Mesothelial cell of epicardium (in vitro differentiated cells): ENCODE measurements at regions not wholly inside any gene's neighbourhood (a gene's known extent, or its start where the extent isn't known, plus 50 kb on each side); places are given as distances from the start of the nearest gene placed in this dataset.
A peak's percentile ranks its signal among the peaks of the same experiment; 100 is the strongest.
"Not testable (repeated sequence)": the region's sequence is repeated elsewhere in the genome, so short reads cannot be mapped to it uniquely, and the experiment has no call there.

Experiments used
- DNase-seq, 2 experiments: peaks; one replicate each; pipeline ENCODE4 v3.0.0; 2021; ENCODE audit warnings: low spot score in 2 of 2; ENCODE audit not compliant: unreplicated experiment in 2 of 2
- H3K27ac Mint-ChIP-seq: 2 replicates; pipeline ENCODE4 v1.8.0; 2021; ENCODE audit warnings: mixed read lengths
- H3K27me3 Mint-ChIP-seq: 2 replicates; pipeline ENCODE4 v1.8.0; 2021; ENCODE audit warnings: low read depth, mixed read lengths
- H3K36me3 Mint-ChIP-seq: 2 replicates; pipeline ENCODE4 v1.8.0; 2021; ENCODE audit warnings: mixed read lengths
- H3K4me1 Mint-ChIP-seq: 2 replicates; pipeline ENCODE4 v1.8.0; 2021; ENCODE audit warnings: mixed read lengths
- H3K4me3 Mint-ChIP-seq: 2 replicates; pipeline ENCODE4 v1.8.0; 2021; ENCODE audit warnings: mild to moderate bottlenecking, moderate library complexity, mixed read lengths
- H3K9me3 Mint-ChIP-seq: 2 replicates; pipeline ENCODE4 v1.8.0; 2021; ENCODE audit warnings: mixed read lengths
- TF ChIP-seq, protein P1 (sequence below): fragments of 200-600 bp; sonication (generic); IDR thresholded peaks from one replicate; pipeline ENCODE4 v1.5.0; 2021; ENCODE audit warnings: antibody characterized with exemption; ENCODE audit not compliant: unreplicated experiment

DNA sequence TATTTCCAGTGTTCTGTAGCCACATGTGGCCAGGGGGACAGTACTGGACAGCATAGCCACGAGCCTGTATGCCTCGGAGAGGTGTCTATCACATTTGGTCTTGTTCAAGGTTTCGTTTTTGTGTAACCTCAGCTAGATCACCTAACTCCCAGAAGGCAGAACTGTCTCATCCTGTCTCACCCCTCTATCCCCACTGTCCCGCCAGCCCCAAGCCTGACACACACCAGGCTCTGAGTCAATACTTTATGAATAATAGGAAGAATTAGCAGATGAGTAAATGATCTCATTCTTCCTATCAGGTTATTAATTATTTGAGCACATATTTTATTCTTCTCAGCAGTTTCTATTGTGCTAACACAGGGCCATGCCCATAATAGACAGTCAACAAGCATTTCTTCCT lies 132.2 kb downstream of the NUFIP1 start:
- no peak overlapping the region for H3K27ac Mint-ChIP-seq
- no peaks in the 10 kb centered on the region for H3K36me3 Mint-ChIP-seq
- no peaks in the 10 kb centered on the region for H3K9me3 Mint-ChIP-seq
- H3K27me3 Mint-ChIP-seq = no peaks in the 10 kb centered on the region
- TF ChIP-seq, protein P1, sequence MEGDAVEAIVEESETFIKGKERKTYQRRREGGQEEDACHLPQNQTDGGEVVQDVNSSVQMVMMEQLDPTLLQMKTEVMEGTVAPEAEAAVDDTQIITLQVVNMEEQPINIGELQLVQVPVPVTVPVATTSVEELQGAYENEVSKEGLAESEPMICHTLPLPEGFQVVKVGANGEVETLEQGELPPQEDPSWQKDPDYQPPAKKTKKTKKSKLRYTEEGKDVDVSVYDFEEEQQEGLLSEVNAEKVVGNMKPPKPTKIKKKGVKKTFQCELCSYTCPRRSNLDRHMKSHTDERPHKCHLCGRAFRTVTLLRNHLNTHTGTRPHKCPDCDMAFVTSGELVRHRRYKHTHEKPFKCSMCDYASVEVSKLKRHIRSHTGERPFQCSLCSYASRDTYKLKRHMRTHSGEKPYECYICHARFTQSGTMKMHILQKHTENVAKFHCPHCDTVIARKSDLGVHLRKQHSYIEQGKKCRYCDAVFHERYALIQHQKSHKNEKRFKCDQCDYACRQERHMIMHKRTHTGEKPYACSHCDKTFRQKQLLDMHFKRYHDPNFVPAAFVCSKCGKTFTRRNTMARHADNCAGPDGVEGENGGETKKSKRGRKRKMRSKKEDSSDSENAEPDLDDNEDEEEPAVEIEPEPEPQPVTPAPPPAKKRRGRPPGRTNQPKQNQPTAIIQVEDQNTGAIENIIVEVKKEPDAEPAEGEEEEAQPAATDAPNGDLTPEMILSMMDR = no peak
- H3K4me3 Mint-ChIP-seq = no peak overlapping the region
- no peak for DNase-seq
- H3K4me1 Mint-ChIP-seq = peaks cover 5% of the 10 kb centered on the region

DNA sequence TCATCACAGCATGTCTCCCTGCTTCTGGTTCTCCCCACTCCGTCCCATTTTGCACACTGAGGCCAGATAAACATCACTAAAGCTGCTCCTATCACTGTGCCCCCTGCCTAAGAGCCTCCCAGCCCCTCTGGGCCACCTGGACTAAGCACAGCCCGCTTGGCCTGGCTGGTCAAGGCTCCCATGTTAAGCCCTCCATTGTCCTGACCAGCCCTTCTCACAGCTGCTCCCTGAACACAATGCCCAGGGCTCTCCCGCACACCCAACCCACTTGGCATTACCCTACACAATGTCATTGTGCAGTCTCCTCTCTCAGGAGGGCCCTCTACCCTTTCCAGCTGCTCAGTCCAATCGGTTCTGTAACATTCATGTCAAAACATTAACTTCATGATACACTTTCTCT lies 133.4 kb downstream of the NUFIP1 start:
- no peak for DNase-seq
- no peak overlapping the region for H3K4me3 Mint-ChIP-seq
- H3K36me3 Mint-ChIP-seq = no peaks in the 10 kb centered on the region
- H3K4me1 Mint-ChIP-seq = peaks cover 5% of the 10 kb centered on the region
- no peak overlapping the region for H3K27ac Mint-ChIP-seq
- no peaks in the 10 kb centered on the region for H3K27me3 Mint-ChIP-seq
- no peaks in the 10 kb centered on the region for H3K9me3 Mint-ChIP-seq
- TF ChIP-seq, protein P1 = no peak

DNA sequence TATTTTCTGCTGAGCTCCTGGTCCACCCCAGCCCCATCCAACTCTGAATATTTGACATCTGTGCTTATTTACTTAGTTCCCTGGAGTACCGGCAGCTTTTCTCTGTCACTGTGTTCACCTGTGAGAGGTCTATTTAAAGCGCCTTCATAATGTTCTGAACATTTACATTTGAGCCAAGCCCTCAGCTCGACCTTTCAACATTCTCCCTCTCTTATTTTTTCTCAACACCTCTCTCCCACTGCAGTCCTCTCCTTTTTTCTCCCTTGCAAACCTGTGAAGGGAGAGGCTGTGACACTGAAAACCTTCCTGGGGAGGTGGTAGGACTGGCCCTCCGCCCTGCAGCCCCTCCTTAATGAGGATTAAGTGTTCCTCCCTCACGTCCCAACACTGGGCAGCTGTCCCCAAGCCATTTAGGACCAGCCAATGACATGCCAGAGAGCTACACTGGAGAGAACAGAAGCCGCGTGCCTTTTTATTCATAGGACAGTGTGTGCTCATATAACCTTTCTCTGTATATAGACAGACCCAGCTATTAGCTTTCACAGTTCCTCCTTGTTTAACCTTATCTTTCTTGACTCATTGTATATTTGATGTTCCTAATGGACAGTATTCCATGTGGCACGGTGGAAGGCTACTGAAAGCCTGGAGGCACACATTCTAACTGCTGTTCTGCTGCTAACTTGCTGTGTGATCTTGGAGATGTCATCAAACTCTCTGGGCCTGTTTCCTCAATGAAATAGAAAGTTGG lies 134.8 kb downstream of the NUFIP1 start:
- no peaks in the 10 kb centered on the region for H3K9me3 Mint-ChIP-seq
- no peak for DNase-seq
- H3K27ac Mint-ChIP-seq = no peak overlapping the region
- H3K4me3 Mint-ChIP-seq = no peak overlapping the region
- H3K36me3 Mint-ChIP-seq = no peaks in the 10 kb centered on the region
- H3K27me3 Mint-ChIP-seq = no peaks in the 10 kb centered on the region
- TF ChIP-seq, protein P1 = no peak
- H3K4me1 Mint-ChIP-seq = peaks cover 7% of the 10 kb centered on the region

DNA sequence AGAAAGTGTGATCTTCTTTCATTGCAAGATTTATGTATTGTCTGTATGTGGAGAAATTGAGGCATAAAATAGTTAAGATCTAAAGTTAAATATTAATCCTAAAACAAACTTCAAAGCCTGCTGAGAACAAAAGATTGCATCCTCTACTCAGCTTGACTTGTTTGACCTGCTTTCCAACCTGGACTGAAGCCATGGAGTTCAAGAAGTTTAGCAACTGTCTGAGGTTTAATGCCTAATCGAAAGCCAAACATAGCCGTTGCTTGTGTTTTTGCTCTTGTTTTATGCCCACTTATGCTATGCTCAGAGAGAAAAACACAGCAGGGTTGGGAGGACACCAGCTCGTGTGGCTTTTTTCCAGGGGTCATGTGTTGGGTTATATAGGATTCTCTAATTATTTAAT lies 135.6 kb downstream of the NUFIP1 start:
- H3K4me1 Mint-ChIP-seq = peaks cover 14% of the 10 kb centered on the region
- no peaks in the 10 kb centered on the region for H3K36me3 Mint-ChIP-seq
- no peaks in the 10 kb centered on the region for H3K9me3 Mint-ChIP-seq
- no peak overlapping the region for H3K27ac Mint-ChIP-seq
- H3K27me3 Mint-ChIP-seq = no peaks in the 10 kb centered on the region
- no peak overlapping the region for H3K4me3 Mint-ChIP-seq
- no peak for DNase-seq
- TF ChIP-seq, protein P1 = no peak

- Mint-ChIP-seq H3K36me3 (no peaks in the 10 kb centered on the region), H3K4me1 (peaks cover 10% of the 10 kb centered on the region), H3K27ac (peak overlapping the region; percentile 35), H3K27me3 (no peaks in the 10 kb centered on the region), H3K4me3 (no peak overlapping the region), H3K9me3 (no peaks in the 10 kb centered on the region)
- no peak for DNase-seq
- TF ChIP-seq, protein P1 = no peak
Observed at GRCh38 chr13:44848920-44849676, 140.2 kb downstream of the NUFIP1 start.

- not testable (repeated sequence) for DNase-seq, H3K4me3 Mint-ChIP-seq, H3K27ac Mint-ChIP-seq, H3K36me3 Mint-ChIP-seq, H3K9me3 Mint-ChIP-seq, H3K4me1 Mint-ChIP-seq, H3K27me3 Mint-ChIP-seq
Observed at GRCh38 chr13:44845281-44846058, 143.8 kb downstream of the NUFIP1 start.
